ENCODE measurements at regions not wholly inside any gene's neighbourhood (a gene's known extent, or its start where the extent isn't known, plus 50 kb on each side); places are given as distances from the start of the nearest gene placed in this dataset.

DNA sequence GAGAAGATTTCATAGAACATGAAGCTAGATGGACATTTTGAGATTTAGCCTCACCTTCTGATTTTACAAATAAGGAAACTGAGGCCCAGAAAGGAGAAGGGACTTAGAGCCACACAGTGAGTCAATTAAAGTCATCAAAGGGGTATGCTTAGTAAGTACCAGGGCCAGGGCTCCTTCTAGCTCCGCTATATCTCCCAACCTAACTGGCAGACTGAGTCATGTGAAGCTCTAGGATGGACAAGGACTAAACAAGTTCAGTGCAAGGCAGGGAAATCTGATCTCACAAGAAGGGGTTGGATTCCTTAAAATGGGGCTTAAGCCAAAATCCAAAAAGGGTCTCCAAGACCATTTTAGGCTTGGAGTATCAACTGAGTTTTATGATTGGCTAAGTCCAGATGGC lies 215.8 kb downstream of the PHLDA1 start:
- TF ChIP-seq ZNF274 (CRISPR knock-in tag; IDR thresholded peaks at IDR 0.05): no peak
- no peak for TF ChIP-seq ZNF501 (CRISPR knock-in tag; IDR thresholded peaks at IDR 0.05)
- TF ChIP-seq SIN3A (IDR thresholded peaks at IDR 0.05; ENCODE audit: borderline replicate concordance, low read depth, low read length): no peak
- no peak for TF ChIP-seq RXRA (CRISPR knock-in tag; IDR thresholded peaks at IDR 0.05)
- TF ChIP-seq, protein P1, sequence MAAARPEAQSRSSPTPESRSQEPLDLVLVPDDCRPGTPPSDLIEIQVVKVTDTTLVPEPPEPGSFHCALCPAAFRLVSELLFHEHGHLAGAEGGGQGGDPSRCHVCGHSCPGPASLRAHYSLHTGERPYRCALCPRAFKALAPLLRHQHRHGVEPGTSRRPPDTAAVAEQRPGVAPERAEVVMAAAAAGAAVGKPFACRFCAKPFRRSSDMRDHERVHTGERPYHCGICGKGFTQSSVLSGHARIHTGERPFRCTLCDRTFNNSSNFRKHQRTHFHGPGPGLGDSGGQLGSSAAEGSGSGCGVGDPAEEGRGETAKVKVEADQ (CRISPR knock-in tag; IDR thresholded peaks at IDR 0.05; ENCODE audit: borderline replicate concordance): no peak
- TF ChIP-seq ZNF558 (CRISPR knock-in tag; IDR thresholded peaks at IDR 0.05; ENCODE audit: borderline replicate concordance): no peak
- no peak for TF ChIP-seq ZNF549 (CRISPR knock-in tag; IDR thresholded peaks at IDR 0.05)
- TF ChIP-seq, protein P2, sequence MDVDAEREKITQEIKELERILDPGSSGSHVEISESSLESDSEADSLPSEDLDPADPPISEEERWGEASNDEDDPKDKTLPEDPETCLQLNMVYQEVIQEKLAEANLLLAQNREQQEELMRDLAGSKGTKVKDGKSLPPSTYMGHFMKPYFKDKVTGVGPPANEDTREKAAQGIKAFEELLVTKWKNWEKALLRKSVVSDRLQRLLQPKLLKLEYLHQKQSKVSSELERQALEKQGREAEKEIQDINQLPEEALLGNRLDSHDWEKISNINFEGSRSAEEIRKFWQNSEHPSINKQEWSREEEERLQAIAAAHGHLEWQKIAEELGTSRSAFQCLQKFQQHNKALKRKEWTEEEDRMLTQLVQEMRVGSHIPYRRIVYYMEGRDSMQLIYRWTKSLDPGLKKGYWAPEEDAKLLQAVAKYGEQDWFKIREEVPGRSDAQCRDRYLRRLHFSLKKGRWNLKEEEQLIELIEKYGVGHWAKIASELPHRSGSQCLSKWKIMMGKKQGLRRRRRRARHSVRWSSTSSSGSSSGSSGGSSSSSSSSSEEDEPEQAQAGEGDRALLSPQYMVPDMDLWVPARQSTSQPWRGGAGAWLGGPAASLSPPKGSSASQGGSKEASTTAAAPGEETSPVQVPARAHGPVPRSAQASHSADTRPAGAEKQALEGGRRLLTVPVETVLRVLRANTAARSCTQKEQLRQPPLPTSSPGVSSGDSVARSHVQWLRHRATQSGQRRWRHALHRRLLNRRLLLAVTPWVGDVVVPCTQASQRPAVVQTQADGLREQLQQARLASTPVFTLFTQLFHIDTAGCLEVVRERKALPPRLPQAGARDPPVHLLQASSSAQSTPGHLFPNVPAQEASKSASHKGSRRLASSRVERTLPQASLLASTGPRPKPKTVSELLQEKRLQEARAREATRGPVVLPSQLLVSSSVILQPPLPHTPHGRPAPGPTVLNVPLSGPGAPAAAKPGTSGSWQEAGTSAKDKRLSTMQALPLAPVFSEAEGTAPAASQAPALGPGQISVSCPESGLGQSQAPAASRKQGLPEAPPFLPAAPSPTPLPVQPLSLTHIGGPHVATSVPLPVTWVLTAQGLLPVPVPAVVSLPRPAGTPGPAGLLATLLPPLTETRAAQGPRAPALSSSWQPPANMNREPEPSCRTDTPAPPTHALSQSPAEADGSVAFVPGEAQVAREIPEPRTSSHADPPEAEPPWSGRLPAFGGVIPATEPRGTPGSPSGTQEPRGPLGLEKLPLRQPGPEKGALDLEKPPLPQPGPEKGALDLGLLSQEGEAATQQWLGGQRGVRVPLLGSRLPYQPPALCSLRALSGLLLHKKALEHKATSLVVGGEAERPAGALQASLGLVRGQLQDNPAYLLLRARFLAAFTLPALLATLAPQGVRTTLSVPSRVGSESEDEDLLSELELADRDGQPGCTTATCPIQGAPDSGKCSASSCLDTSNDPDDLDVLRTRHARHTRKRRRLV (CRISPR knock-in tag; IDR thresholded peaks at IDR 0.05): no peak
- no peak for TF ChIP-seq NCOA1 (CRISPR knock-in tag; IDR thresholded peaks at IDR 0.05)
